ENCODE measurements at regions not wholly inside any gene's neighbourhood (a gene's known extent, or its start where the extent isn't known, plus 50 kb on each side); places are given as distances from the start of the nearest gene placed in this dataset.

DNA sequence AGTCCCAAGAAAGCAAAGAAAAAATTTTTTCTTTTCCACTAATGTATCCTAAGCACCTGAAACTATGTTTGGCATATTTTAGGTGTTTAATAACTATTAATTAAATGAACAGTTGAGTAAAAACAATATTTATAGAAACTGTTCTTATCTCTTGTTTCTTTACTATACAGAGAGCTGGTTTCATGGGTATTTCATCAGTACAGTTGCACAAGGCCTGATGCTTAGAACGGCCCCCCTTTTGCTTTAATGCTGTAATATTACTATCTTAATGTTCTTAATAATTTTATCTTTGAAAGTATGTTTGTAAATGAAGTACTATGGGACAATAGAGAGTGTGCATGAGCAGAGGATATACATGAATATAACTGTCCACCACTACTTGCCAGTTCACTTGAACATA, 479.1 kb upstream of the SLIT2 start:
- TF ChIP-seq CTCF (IDR thresholded peaks at IDR 0.05 in 8 of 11, conservative IDR thresholded peaks at IDR 0.05 in 3 of 11) (no peak), POLR2A (IDR thresholded peaks at IDR 0.05) (no peak), POLR2AphosphoS5 (IDR thresholded peaks at IDR 0.05) (no peak)
